ENCODE measurements at regions not wholly inside any gene's neighbourhood (a gene's known extent, or its start where the extent isn't known, plus 50 kb on each side); places are given as distances from the start of the nearest gene placed in this dataset.
"Not testable (repeated sequence)": the region's sequence is repeated elsewhere in the genome, so short reads cannot be mapped to it uniquely, and the experiment has no call there.

DNA sequence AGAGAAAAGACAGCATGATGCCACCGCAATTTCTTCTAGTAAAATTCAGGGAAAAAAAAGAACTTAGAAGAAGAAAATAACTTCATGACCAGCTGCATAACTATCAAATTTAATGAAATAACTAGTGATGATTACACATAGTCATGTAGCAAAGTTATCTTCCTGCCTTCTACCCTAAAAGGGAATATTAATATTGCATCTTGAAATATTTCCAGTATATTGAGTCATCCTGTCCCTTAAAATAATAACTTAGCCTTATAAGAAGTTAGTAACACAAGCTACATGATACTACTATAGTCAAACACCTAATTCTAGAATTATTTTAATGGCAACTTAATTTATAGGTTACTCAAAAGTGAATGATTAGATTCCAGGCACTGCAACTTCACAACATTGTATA lies 289.2 kb downstream of the KLF12 start:
- no peak for DNase-seq (ENCODE audit: low read depth)

- DNase-seq (ENCODE audit: low read depth): no peak
These were observed 291.6 kb downstream of the KLF12 start for GRCh38 chr13:73842626-73843025.

DNA sequence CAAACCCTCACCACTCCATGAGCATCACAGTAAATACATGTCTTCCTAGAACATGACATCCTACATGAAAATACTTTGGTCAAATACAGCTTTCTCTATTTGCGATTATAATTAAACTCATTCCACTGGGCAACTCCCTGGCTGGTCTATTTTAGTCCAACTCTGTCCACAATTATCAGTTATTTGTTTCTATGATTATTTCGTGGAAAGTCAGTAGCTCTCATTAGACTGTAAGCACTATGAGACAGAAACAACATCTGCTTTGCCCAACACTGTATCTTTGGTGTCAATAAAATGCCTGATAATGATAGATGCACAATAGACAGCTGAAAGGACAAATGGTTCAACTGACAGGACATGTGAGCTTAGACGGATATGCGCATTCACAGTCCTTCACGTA lies 292.0 kb downstream of the KLF12 start:
- DNase-seq (ENCODE audit: low read depth): no peak

- no peak for DNase-seq (ENCODE audit: low read depth)
These were observed 297.1 kb downstream of the KLF12 start for GRCh38 chr13:73837147-73837546.

DNA sequence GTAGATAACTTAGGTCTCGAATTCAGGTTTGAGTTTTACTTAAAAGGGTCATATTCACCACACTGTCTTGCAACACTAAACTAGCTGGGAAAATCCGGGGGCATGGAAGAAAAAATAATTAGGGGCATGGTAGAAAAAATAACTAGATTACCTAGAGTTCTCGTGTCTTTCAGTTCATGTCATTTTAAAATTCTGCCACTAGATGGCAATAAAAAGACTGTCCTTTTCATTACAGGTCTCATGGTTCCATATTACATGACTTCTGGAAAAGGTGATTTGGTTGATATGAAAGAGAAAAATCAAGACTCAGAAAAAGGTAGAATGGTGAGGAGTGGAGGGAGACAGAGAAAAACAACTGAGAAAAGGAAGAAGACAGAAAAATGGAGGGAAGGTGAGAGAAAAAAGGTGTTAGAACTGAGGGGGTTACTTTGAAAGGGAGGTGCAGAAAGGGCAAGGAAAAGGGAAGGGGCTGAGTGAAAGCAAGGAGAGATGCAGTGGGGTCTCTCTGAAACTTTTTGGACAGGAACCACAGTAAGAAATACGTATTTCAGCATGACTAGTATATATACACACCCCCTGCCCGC lies 299.0 kb downstream of the KLF12 start:
- DNase-seq (ENCODE audit: low read depth): peak; percentile 26

DNA sequence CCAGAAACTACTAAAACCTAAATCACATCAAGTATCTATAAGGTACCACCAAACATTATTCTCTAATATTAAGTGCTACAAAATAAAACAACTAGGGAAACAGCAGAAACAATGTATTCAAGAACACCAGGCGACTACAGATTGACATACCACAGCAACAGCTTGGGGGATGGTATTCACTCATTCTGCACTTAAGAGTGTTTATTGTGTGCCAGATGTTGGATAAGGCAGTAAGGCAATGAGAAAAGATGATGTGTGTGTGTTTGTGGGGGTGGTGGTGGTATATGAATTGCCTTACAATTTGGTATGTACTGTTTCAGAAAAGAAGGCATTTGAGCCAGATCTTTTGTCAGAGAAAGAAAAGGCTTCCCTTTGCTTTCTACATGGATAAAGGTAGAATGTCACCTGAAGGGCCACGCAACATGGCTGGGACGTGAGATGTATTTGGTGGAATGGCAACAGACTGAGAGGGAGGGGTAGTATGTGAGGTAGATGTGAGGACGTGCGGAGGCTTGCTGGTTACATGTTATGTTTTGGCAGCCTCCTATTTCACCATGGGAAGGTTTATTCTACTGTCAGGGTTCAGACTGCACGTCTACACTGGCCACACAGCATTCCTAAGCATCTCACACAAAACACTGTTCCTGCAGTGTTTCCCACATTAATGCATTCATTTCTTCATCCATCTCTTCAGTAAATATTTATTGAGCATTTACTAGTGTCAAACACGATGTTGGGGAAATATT lies 300.7 kb downstream of the KLF12 start:
- no peak for DNase-seq (ENCODE audit: low read depth)

GRCh38 chr13:73832825-73833224 lies 301.4 kb downstream of the KLF12 start:
- DNase-seq (ENCODE audit: low read depth): no peak

DNA sequence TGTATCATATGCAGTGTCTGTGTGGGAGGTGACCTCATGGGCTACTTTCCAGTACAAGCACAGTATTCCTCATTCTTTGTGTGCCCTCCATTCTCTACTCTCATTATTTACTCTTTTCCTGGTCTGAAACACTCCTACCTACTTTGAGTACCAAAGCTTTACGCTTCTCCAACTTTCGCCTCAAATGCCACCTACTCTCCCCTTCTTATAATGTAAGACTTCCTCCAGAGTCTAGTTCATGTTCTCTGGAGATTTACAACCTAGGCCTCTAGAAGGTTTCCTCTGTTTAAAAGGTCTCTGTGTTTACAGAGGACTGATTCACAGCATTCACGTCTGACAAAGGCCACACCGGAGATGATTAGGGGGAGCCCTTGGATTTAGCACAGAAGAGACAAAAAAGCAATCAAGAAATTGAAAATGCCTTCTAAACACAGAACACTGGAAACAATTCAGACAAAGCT lies 302.0 kb downstream of the KLF12 start:
- no peak for DNase-seq (ENCODE audit: low read depth)

DNA sequence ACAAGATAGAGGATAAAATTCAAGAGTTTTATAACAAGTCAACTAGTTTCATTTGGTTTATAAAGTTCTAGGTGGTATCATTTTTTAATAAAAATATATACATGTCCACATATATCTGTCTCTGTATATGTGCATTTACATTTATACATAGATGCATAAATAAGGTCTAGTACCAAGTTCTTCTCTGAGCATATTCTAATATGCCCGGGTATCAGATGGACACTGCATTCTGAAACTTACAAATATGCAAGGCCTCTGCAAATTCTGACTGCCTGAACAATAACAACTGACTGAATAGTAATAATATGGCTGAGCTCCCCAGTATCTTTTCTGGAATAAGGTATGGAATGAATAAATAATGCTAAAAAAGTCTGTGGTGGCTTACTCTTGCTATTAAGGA lies 304.8 kb downstream of the KLF12 start:
- no peak for DNase-seq (ENCODE audit: low read depth)

- no peak for DNase-seq (ENCODE audit: low read depth)
These were observed 305.4 kb downstream of the KLF12 start for GRCh38 chr13:73828811-73829210.

DNA sequence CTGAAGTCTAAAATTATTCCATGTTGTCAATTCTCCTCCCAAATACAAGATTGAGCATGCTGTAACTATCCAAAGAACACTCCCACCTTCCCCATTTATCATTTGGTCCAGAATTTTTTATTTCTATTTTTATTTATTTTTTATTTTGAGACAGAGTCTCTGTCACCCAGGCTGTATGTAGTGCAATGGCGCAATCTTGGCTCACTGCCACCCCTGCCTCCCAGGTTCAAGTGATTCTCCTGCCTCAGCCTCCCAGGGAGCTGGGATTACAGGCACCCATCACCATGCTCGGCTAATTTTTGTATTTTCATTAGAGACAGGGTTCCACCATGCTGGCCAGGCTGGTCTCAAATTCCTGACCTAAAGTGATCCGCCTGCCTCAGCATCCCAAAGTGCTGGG lies 306.8 kb downstream of the KLF12 start:
- DNase-seq (ENCODE audit: low read depth): no peak

DNA sequence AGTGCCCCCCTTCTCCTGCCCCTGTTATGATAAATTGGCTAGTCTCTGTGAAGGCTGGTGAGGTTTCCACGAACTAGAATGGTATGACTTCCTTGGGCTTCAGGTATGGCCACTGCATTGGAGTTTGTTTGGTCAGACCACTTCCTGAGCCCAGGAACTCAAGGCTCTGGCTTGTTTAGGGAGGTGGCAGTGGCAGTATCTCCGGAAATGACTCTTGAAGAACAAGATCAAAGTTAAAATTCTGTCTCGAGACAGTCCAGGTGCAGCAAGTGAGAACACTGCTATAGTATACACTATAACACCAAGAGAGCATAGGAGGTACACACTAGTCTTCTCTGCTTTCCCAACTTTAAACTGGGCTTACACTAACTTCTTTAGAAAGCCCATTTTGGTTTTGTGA lies 309.1 kb downstream of the KLF12 start:
- no peak for DNase-seq (ENCODE audit: low read depth)

DNA sequence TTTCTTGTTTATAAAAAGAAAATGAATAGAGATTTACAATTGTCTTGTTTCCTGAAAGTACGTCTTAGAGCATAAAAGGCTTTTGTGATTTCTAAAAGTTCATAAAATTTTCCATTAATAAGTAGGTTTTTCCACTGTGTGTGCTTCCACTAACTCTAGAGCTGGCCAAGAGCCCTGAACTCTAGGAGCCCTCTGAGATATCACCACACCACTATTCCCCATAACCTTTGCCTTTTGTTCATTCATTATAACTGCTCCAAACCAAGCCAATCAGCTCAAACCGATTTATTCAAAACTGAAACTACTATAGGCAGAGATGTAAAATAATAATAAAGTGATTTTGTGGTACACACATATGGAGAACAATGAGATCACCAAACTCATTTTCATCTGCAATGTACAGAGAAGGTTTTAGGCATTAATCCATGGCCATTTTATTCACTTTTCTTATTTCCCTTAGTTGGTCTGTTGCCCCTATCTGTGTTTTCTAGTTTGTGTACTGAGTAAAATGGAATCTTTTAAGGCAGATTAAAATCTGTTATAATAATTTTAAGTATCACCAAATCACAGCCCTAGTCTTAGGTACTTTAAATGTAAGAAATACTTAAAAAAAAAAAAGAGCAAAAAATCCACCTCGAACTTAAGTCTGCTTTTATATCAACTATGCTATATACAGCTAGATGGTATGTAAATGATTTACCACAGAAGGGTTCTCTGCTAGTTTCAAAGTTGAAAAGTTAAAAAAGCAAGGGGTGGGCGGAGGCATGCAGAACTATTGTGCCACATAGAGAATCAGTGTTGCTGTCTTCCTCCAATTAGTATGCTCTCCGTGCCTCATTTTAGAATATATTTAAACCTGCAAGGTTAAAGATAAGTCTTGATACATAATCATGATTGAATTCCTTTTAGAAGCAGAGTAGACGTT lies 311.3 kb downstream of the KLF12 start:
- no peak for DNase-seq (ENCODE audit: low read depth)

DNA sequence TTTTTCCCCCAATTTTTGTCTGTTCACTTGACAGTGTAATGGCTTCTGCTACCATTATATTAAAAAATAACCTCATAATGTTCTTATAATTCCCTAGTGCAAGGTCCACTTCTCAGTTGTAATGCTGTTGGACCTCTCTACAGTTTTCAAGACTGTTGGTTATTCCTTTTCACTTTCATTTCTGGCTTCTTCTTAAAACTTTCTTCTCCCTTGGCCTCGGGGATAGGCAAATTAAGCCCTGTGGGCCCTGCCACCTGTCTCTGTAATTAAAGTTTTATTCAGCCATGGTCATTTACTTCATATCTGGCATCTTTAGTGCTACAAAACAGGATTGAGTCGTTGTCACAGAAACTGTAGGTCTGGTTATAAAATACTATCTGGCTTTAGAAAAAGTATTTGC lies 313.5 kb downstream of the KLF12 start:
- no peak for DNase-seq (ENCODE audit: low read depth)

- no peak for DNase-seq (ENCODE audit: low read depth)
These were observed 313.9 kb downstream of the KLF12 start for GRCh38 chr13:73820285-73820684.

GRCh38 chr13:73819711-73820110 lies 314.5 kb downstream of the KLF12 start:
- DNase-seq (ENCODE audit: low read depth): no peak

- no peak for DNase-seq (ENCODE audit: low read depth)
These were observed 317.5 kb downstream of the KLF12 start for GRCh38 chr13:73816702-73817101.

- no peak for DNase-seq (ENCODE audit: low read depth)
These were observed 318.4 kb downstream of the KLF12 start for GRCh38 chr13:73815796-73816195.

- DNase-seq (ENCODE audit: low read depth): no peak
These were observed 323.6 kb downstream of the KLF12 start for GRCh38 chr13:73810647-73811046.

DNA sequence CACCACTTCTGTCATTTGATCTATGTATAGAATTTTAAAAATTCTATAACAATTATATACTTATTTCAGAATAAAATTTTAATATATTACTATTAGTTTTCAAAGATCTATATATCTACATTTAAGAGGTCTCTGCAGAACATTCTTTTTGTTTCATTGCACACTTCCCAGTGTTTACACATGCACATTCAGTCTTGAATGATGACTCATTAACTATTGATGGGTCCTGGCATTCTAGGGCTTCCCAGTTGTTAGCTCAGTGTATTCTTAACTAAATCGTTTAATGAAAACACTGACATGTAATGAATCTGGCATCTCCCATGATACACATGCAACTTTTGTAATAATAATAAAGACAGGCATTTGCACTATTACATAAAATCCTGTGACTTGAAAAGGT lies 324.6 kb downstream of the KLF12 start:
- DNase-seq (ENCODE audit: low read depth): no peak

DNA sequence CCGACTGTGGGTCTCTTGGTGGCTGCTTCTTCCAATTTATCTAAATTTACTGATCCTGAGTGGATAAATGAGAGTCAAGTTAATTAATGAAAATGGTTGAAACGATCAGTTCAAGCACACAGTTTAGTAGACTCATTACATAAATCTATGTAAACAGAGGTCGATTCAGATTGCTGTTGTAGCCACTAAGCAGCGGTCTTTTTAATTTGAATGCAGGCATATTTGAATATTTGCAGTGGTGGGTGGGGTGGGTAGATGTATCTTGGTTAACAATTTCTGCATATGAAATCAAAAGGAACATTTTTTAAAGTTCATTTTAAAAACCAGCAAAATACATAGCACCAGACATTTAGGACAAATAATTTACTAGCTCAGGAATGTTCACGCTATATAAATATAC lies 325.9 kb downstream of the KLF12 start:
- no peak for DNase-seq (ENCODE audit: low read depth)

DNA sequence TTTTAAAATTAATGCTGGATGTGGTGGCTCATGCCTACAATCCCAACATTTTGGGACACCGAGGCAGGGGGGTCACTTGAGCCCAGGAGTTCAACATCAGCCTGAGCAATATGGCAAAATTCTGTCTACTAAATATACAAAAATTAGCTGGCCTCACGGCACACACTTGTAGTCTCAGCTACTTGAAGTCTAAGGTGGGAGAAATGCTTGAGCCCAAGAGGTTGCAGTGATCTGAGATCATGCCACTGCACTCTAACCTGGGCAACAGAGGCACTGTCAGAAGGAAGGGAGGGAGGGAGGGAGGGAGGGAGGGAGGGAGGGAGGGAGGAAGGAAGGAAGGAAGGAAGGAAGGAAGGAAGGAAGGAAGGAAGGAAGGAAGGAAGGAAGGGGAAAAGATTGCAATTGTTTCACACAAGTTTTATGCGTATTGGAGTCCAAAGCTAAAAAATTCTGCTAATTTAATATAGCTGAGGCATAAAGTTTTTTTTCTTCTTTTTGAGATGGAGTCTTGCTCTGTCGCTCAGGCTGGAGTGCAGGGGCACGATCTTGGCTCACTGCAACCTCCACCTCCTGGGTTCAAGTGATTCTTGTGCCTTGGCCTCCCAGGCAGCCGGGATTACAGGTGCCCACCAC lies 328.8 kb downstream of the KLF12 start:
- DNase-seq (ENCODE audit: low read depth): not testable (repeated sequence)

All from CMK (cell line).